ENCODE measurements at regions not wholly inside any gene's neighbourhood (a gene's known extent, or its start where the extent isn't known, plus 50 kb on each side); places are given as distances from the start of the nearest gene placed in this dataset.

DNA sequence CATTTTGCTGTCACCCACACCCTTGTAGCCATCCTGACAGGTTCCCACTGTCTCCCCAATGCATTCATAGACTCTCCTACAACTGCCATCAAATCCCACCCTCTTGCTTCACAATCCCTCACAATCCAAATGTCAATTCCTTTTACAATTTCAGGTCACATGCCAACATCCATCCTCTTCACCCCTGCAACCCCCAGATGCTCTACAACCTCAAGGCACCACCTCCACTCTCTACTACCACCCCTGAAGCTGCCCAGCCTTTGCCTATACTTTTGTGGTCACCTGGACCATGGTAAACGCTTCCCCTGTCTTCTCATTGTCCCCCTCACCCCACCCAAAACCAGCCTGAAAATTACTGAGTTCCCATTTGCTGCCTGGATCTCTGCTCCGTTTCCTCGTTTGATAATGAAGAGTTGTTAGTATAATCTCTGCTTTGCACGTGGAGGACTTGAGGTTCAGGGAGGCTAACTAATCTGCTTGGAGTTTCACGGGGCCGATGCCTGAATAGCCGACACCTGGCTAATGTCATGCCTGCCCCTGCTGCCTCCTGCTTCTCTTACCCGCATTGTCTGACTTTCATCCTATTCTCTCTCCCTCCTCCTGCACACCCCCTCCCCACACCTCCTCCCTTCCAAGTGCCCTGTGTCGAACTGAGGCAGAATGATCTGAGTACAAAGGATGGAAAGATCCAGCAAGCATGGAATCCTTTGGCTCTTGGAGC, 82.4 kb upstream of the TOX2 start:
- H3K4me1 ChIP-seq = no peaks in the 10 kb centered on the region
- no peak for TF ChIP-seq POLR2AphosphoS5 (IDR thresholded peaks at IDR 0.05)
- TF ChIP-seq POLR2A (IDR thresholded peaks at IDR 0.05) = no peak
- no peak for TF ChIP-seq CTCF (IDR thresholded peaks at IDR 0.05 in 8 of 11, conservative IDR thresholded peaks at IDR 0.05 in 3 of 11)
- 51 to 75% (median 64%) methylated on average over 9 of the region's 9 CpGs for WGBS, 5 donors
- H3K4me3 ChIP-seq = no peak overlapping the region
- intact Hi-C loops (cut with DNase I; ENCODE audit: low total_unique reads) = no loop called here
- no peak overlapping the region for H3K27ac ChIP-seq
- DNase-seq = no peak
- peaks cover 0 to 14% (median 0%) of the 10 kb centered on the region in 7 donors for H3K27me3 ChIP-seq (replicated peaks in 1 of 7)
- no peaks in the 10 kb centered on the region for H3K36me3 ChIP-seq
- peaks cover 0 to 12% (median 7%) of the 10 kb centered on the region in 8 donors for H3K9me3 ChIP-seq

GRCh38 chr20:43831481-43832065, 83.1 kb upstream of the TOX2 start:
- Histone ChIP-seq H3K9me3 (peaks cover 0 to 12% (median 7%) of the 10 kb centered on the region in 8 donors), H3K4me3 (no peak overlapping the region), H3K27ac (no peak overlapping the region), H3K4me1 (no peaks in the 10 kb centered on the region), H3K36me3 (no peaks in the 10 kb centered on the region), H3K27me3 (replicated peaks in 1 of 7) (peaks cover 0 to 14% (median 0%) of the 10 kb centered on the region in 7 donors)
- intact Hi-C loops (cut with DNase I; ENCODE audit: low total_unique reads) = no loop called here
- DNase-seq = no peak
- TF ChIP-seq POLR2A (IDR thresholded peaks at IDR 0.05) (no peak), POLR2AphosphoS5 (IDR thresholded peaks at IDR 0.05) (no peak), CTCF (IDR thresholded peaks at IDR 0.05 in 8 of 11, conservative IDR thresholded peaks at IDR 0.05 in 3 of 11) (no peak)
- 82 to 91% (median 85%) methylated on average over 14 of the region's 14 CpGs for WGBS, 5 donors

- Histone ChIP-seq H3K27me3 (replicated peaks in 1 of 7) (peaks cover 0 to 15% (median 0%) of the 10 kb centered on the region in 7 donors), H3K27ac (no peak overlapping the region), H3K36me3 (no peaks in the 10 kb centered on the region), H3K9me3 (peaks cover 0 to 12% (median 7%) of the 10 kb centered on the region in 8 donors), H3K4me1 (no peaks in the 10 kb centered on the region), H3K4me3 (no peak overlapping the region)
- no peak for DNase-seq
- intact Hi-C loops (cut with DNase I; ENCODE audit: low total_unique reads) = no loop called here
- 53 to 89% (median 63%) methylated on average over 5 of the region's 5 CpGs for WGBS, 5 donors
- TF ChIP-seq CTCF (IDR thresholded peaks at IDR 0.05 in 8 of 11, conservative IDR thresholded peaks at IDR 0.05 in 3 of 11) = no peak
- TF ChIP-seq POLR2AphosphoS5 (IDR thresholded peaks at IDR 0.05) = no peak
- TF ChIP-seq POLR2A (IDR thresholded peaks at IDR 0.05) = no peak
Observed at GRCh38 chr20:43830883-43831282, 83.8 kb upstream of the TOX2 start.

GRCh38 chr20:43829951-43830690, 84.5 kb upstream of the TOX2 start:
- WGBS, 5 donors = 81 to 87% (median 81%) methylated on average over 6 of the region's 6 CpGs
- H3K4me1 ChIP-seq = no peaks in the 10 kb centered on the region
- H3K9me3 ChIP-seq = peaks cover 0 to 12% (median 7%) of the 10 kb centered on the region in 8 donors
- H3K36me3 ChIP-seq = no peaks in the 10 kb centered on the region
- peaks cover 0 to 23% (median 0%) of the 10 kb centered on the region in 7 donors for H3K27me3 ChIP-seq (replicated peaks in 1 of 7)
- TF ChIP-seq CTCF (IDR thresholded peaks at IDR 0.05 in 8 of 11, conservative IDR thresholded peaks at IDR 0.05 in 3 of 11) (no peak), POLR2AphosphoS5 (IDR thresholded peaks at IDR 0.05) (no peak), POLR2A (IDR thresholded peaks at IDR 0.05) (no peak)
- no peak for DNase-seq
- no peak overlapping the region for H3K4me3 ChIP-seq
- intact Hi-C loops (cut with DNase I; ENCODE audit: low total_unique reads) = no loop called here
- no peak overlapping the region for H3K27ac ChIP-seq

Data from spleen (tissue), 11 donors.